Esophagus muscularis mucosa (tissue), 4 donors: ENCODE measurements at regions not wholly inside any gene's neighbourhood (a gene's known extent, or its start where the extent isn't known, plus 50 kb on each side); places are given as distances from the start of the nearest gene placed in this dataset.
A peak's percentile ranks its signal among the peaks of the same experiment; 100 is the strongest.

ENCODE experiments used
- DNase-seq: peaks from one replicate; pipeline ENCODE4 v3.0.0-alpha.2; 2017; ENCODE audit errors: extremely low spot score
- H3K27ac ChIP-seq, 4 donors: fragments of 200-600 bp; sonication (generic); replicated peaks in 1 of 4; 1 replicate in 3 of 4; 2 replicates in 1 of 4; pipeline ENCODE4 v1.5.1; 2016 to 2019; ENCODE audit warnings: mild to moderate bottlenecking in 1 of 4
- H3K27me3 ChIP-seq, 4 donors: fragments of 200-600 bp; sonication (generic); one replicate each; pipeline versions ENCODE4 v1.5.1 to v1.6.0; 2016 to 2019
- H3K36me3 ChIP-seq, 4 donors: fragments of 200-600 bp; sonication (generic); one replicate each; pipeline ENCODE4 v1.5.1; 2016 to 2019
- H3K4me1 ChIP-seq, 4 donors: fragments of 200-600 bp; sonication (generic); one replicate each; pipeline ENCODE4 v1.5.1; 2016 to 2019
- H3K4me3 ChIP-seq, 4 donors: fragments of 200-600 bp; sonication (generic); 1 replicate in 2 of 4; 2 replicates in 2 of 4; pipeline ENCODE4 v1.5.1; 2016 to 2019; ENCODE audit warnings: mild to moderate bottlenecking in 4 of 4, moderate library complexity in 1 of 4
- H3K9me3 ChIP-seq, 4 donors: fragments of 200-600 bp; sonication (generic); 1 replicate in 3 of 4; 2 replicates in 1 of 4; pipeline ENCODE4 v1.5.1; 2016 to 2019
- EP300 ChIP-seq: sonication (generic); formaldehyde crosslinking; IDR thresholded peaks from one replicate; pipeline ENCODE4 v1.6.1; 2017; ENCODE audit warnings: antibody characterized with exemption
- POLR2A ChIP-seq: fragments of 450-650 bp; IDR thresholded peaks from one replicate; pipeline ENCODE4 v1.6.1; 2017; ENCODE audit warnings: antibody characterized with exemption, moderate library complexity, mild to moderate bottlenecking, low read depth
- POLR2AphosphoS5 ChIP-seq, 2 donors: sonication (generic); formaldehyde crosslinking; IDR thresholded peaks; one replicate each; pipeline ENCODE4 v1.6.1; 2017; ENCODE audit warnings: antibody characterized with exemption in 2 of 2
- WGBS: methylation state at CpG from one replicate; pipeline ENCODE4 v1.1.5; 2018; 5-methylcytosine and 5-hydroxymethylcytosine counted together
- intact Hi-C: fragments of 100-400 bp; cut with DNase I; formaldehyde crosslinking; loops from one replicate; pipeline ENCODE4 v1.15.1; 2023
- TF ChIP-seq, protein P1 (sequence below), 3 experiments: fragments of 200-600 bp in 2 of 3; fragments of 450-650 bp in 1 of 3; sonication (generic) in 2 of 3; IDR thresholded peaks; one replicate each; pipeline ENCODE4 v1.5.1; 2017 to 2019; ENCODE audit warnings: antibody characterized with exemption in 3 of 3, mild to moderate bottlenecking in 2 of 3, moderate library complexity in 1 of 3

DNA sequence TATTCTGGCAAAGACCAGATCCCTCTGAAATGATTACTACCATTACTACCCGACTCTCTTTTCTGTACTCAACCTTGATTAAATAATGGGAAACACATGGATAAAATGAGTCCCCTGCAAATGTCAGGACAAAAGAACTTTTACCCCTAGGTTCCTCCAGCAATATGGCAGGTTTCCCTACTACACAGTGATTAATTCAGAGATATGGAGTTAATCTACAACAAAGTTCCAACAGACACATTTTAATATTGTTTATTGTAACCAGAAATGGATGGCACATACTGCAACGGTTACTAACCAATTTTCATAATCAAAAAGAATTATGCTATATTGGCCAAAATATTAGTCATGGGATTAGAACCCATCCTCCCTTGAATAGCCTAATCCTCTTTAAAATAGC lies 294.8 kb downstream of the ATPSCKMT start:
- no peaks in the 10 kb centered on the region for H3K4me1 ChIP-seq
- WGBS = 83% methylated on average over 2 of the region's 2 CpGs
- intact Hi-C loops = no loop called here
- no peak overlapping the region for H3K4me3 ChIP-seq
- no peak overlapping the region for H3K27ac ChIP-seq
- peaks cover 0 to 8% (median 0%) of the 10 kb centered on the region in 4 donors for H3K27me3 ChIP-seq
- no peaks in the 10 kb centered on the region for H3K36me3 ChIP-seq
- TF ChIP-seq EP300 (no peak), POLR2AphosphoS5 (IDR thresholded peaks at IDR 0.05) (no peak), POLR2A (no peak)
- TF ChIP-seq, protein P1, sequence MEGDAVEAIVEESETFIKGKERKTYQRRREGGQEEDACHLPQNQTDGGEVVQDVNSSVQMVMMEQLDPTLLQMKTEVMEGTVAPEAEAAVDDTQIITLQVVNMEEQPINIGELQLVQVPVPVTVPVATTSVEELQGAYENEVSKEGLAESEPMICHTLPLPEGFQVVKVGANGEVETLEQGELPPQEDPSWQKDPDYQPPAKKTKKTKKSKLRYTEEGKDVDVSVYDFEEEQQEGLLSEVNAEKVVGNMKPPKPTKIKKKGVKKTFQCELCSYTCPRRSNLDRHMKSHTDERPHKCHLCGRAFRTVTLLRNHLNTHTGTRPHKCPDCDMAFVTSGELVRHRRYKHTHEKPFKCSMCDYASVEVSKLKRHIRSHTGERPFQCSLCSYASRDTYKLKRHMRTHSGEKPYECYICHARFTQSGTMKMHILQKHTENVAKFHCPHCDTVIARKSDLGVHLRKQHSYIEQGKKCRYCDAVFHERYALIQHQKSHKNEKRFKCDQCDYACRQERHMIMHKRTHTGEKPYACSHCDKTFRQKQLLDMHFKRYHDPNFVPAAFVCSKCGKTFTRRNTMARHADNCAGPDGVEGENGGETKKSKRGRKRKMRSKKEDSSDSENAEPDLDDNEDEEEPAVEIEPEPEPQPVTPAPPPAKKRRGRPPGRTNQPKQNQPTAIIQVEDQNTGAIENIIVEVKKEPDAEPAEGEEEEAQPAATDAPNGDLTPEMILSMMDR (IDR thresholded peaks at IDR 0.05) = no peak
- H3K9me3 ChIP-seq = no peaks in the 10 kb centered on the region
- DNase-seq = no peak

DNA sequence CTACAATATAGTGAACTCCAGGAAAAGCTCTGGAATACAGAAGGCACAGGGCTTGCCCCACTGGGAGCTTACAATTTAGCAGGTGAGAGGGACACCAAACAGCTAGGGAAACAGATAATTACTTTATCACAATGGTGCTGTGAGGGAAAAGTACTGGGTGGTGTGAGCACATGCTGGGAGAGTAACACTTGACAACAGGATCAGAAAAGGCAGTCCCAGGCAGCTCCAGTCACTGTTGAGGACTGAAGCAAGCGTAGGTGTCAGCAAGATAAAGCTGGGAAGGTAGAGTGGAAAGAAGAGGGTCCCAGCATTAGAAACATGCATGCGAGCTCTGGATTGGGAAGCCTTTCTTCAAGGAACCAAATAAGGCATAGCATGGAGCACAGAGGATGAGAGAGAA lies 296.0 kb downstream of the ATPSCKMT start:
- WGBS = 65% methylated on average over 2 of the region's 2 CpGs
- Histone ChIP-seq H3K4me3 (no peak overlapping the region), H3K9me3 (no peaks in the 10 kb centered on the region), H3K36me3 (no peaks in the 10 kb centered on the region), H3K4me1 (no peaks in the 10 kb centered on the region), H3K27me3 (peaks cover 0 to 8% (median 0%) of the 10 kb centered on the region in 4 donors), H3K27ac (no peak overlapping the region)
- intact Hi-C loops = no loop called here
- no peak for TF ChIP-seq EP300
- no peak for TF ChIP-seq POLR2AphosphoS5 (IDR thresholded peaks at IDR 0.05)
- TF ChIP-seq, protein P1 (IDR thresholded peaks at IDR 0.05) = no peak
- TF ChIP-seq POLR2A = no peak
- DNase-seq = no peak

DNA sequence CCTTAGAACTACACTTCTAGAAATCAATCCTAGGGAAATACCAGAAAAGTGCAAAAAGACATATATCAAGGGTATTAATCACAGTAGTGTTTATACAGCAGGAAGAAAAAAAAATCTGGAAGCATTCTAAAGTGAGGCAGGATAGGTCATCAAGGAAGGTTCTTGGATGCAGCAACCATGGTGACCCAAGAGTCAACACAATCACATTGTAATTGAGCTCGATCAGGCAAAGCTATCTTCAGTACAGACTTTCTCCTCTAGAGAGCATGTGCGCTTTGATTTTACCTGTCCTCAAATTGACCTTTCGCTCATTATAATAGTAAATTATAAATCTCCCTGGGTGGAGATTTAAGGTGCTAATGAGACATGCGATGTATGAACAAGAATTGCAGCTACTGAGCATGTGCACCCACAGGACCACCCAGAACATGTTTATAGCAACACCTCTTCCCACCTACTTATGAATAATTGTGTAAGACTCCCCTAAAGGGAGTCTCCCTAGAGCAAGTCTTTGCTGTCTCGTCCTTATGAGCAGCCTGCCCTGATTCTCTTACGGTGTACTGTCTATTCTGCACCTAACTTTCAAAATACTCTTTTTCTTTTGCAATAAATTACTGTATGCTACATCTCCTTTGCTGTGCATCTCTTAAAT lies 297.7 kb downstream of the ATPSCKMT start:
- H3K27ac ChIP-seq = no peak overlapping the region
- intact Hi-C loops = no loop called here
- no peaks in the 10 kb centered on the region for H3K4me1 ChIP-seq
- TF ChIP-seq POLR2A (no peak), EP300 (no peak), POLR2AphosphoS5 (IDR thresholded peaks at IDR 0.05) (no peak)
- TF ChIP-seq, protein P1 (IDR thresholded peaks at IDR 0.05) = no peak
- no peak overlapping the region for H3K4me3 ChIP-seq
- WGBS = 79% methylated on average over 6 of the region's 6 CpGs
- no peaks in the 10 kb centered on the region for H3K9me3 ChIP-seq
- no peaks in the 10 kb centered on the region for H3K36me3 ChIP-seq
- DNase-seq = no peak
- peaks cover 0 to 8% (median 0%) of the 10 kb centered on the region in 4 donors for H3K27me3 ChIP-seq

DNA sequence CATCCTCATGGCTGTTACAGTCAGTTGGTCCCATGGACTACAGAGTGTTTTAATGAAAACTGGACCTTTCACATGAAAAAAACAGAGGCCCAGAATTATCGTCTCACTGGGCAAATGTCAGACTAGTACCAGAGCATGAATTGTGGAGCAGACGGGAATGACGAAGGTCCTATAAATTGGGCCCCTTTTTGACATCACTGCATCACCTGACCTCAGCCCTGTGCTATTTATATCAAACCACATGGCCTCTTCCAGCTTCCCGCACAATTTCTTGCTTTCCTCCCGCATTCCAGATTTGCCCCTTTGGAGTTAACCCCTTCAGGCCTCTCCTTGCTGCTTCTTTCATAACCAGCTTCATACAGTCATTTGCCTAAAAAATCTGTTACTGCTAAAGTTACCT lies 301.7 kb downstream of the ATPSCKMT start:
- Histone ChIP-seq H3K27me3 (peaks cover 0 to under 1% (median 0%) of the 10 kb centered on the region in 4 donors), H3K36me3 (no peaks in the 10 kb centered on the region), H3K27ac (no peak overlapping the region), H3K4me1 (no peaks in the 10 kb centered on the region), H3K4me3 (no peak overlapping the region), H3K9me3 (no peaks in the 10 kb centered on the region)
- intact Hi-C loops = no loop called here
- no peak for DNase-seq
- TF ChIP-seq, protein P1 (IDR thresholded peaks at IDR 0.05) = no peak
- TF ChIP-seq EP300 (no peak), POLR2AphosphoS5 (IDR thresholded peaks at IDR 0.05) (no peak)
- WGBS = 29% methylated on average over 5 of the region's 5 CpGs

DNA sequence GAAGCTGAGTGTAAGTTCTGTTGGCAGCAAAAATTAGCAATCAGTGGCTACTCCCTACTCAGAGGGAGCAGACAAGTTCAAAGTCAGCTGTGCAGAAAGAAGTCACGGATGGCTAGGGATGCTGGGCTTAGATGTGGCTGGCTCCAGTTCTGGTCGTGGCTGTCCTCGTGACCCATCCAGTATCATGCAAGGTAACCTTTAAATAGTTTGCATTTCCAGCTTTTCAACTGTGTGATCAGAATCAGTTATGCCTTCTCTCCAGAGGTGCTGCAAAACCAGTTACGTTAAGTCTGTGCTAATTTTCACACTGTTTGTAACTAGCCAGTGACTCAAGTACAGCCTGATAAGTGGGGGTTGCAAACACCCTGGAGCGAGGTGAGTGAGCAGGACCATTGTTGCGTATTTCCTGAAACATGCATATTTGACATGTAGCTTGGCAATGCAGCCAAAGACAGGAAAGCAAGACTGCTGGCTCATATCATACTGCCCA lies 302.4 kb downstream of the ATPSCKMT start:
- intact Hi-C loops = no loop called here
- TF ChIP-seq POLR2A = no peak
- no peak for TF ChIP-seq POLR2AphosphoS5 (IDR thresholded peaks at IDR 0.05)
- TF ChIP-seq, protein P1 (IDR thresholded peaks at IDR 0.05) = no peak
- no peak for TF ChIP-seq EP300
- 56% methylated on average over 6 of the region's 6 CpGs for WGBS

More for the DNA sequence above, 302.4 kb downstream of the ATPSCKMT start:
- Histone ChIP-seq H3K36me3 (no peaks in the 10 kb centered on the region), H3K9me3 (no peaks in the 10 kb centered on the region), H3K27ac (no peak overlapping the region), H3K4me1 (no peaks in the 10 kb centered on the region), H3K27me3 (no peaks in the 10 kb centered on the region), H3K4me3 (no peak overlapping the region)
- DNase-seq = peak; percentile 74
